ENCODE measurements at regions not wholly inside any gene's neighbourhood (a gene's known extent, or its start where the extent isn't known, plus 50 kb on each side); places are given as distances from the start of the nearest gene placed in this dataset.

- no peak for TF ChIP-seq POLR2A (IDR thresholded peaks at IDR 0.05)
- TF ChIP-seq CTCF (IDR thresholded peaks at IDR 0.05) = no peak
Observed at GRCh38 chr6:50213146-50213545, 163.4 kb upstream of the DEFB112 start.

All from heart left ventricle (tissue), 13 donors.